ENCODE measurements at regions not wholly inside any gene's neighbourhood (a gene's known extent, or its start where the extent isn't known, plus 50 kb on each side); places are given as distances from the start of the nearest gene placed in this dataset.

GRCh38 chr2:198795419-198795818 lies 662.3 kb downstream of the SATB2 start:
- no peak overlapping the region for H3K27ac Mint-ChIP-seq
- H3K4me1 Mint-ChIP-seq, result no peaks in the 10 kb centered on the region
- POLR2A ChIA-PET, result no interaction called here
- peaks cover 0 to 7% (median 2%) of the 10 kb centered on the region in 9 donors for H3K9me3 Mint-ChIP-seq
- no peak overlapping the region for H3K4me3 Mint-ChIP-seq
- ATAC-seq (no peak), DNase-seq (no peak)
- no peaks in the 10 kb centered on the region for H3K36me3 Mint-ChIP-seq
- peaks cover 0 to 1% (median 0%) of the 10 kb centered on the region in 5 donors for H3K27me3 Mint-ChIP-seq

GRCh38 chr2:198791623-198792022 lies 666.1 kb downstream of the SATB2 start:
- DNase-seq, result no peak
- H3K4me3 Mint-ChIP-seq, result no peak overlapping the region
- H3K9me3 Mint-ChIP-seq, result peaks cover 0 to 2% (median 0%) of the 10 kb centered on the region in 9 donors
- ATAC-seq, result no peak
- peaks cover 0 to 1% (median 0%) of the 10 kb centered on the region in 5 donors for H3K27me3 Mint-ChIP-seq
- no peak overlapping the region for H3K27ac Mint-ChIP-seq
- POLR2A ChIA-PET, result no interaction called here
- no peaks in the 10 kb centered on the region for H3K4me1 Mint-ChIP-seq
- no peaks in the 10 kb centered on the region for H3K36me3 Mint-ChIP-seq

- Mint-ChIP-seq H3K4me3 (no peak overlapping the region), H3K9me3 (peaks cover 0 to 20% (median 5%) of the 10 kb centered on the region in 9 donors), H3K27me3 (peaks cover 0 to 1% (median 0%) of the 10 kb centered on the region in 5 donors), H3K36me3 (no peaks in the 10 kb centered on the region), H3K4me1 (no peaks in the 10 kb centered on the region), H3K27ac (no peak overlapping the region)
- no peak for ATAC-seq
- DNase-seq, result no peak
- POLR2A ChIA-PET, result no interaction called here
These were observed 669.1 kb downstream of the SATB2 start for GRCh38 chr2:198788676-198789075.

- ATAC-seq (no peak), DNase-seq (no peak)
- peaks cover 0 to 5% (median 0%) of the 10 kb centered on the region in 5 donors for H3K27me3 Mint-ChIP-seq
- no peaks in the 10 kb centered on the region for H3K4me1 Mint-ChIP-seq
- no peak overlapping the region for H3K4me3 Mint-ChIP-seq
- POLR2A ChIA-PET, result no interaction called here
- H3K9me3 Mint-ChIP-seq, result peaks cover 0 to 20% (median 10%) of the 10 kb centered on the region in 9 donors
- no peak overlapping the region for H3K27ac Mint-ChIP-seq
- no peaks in the 10 kb centered on the region for H3K36me3 Mint-ChIP-seq
These were observed 675.0 kb downstream of the SATB2 start for GRCh38 chr2:198782734-198783133.

- Mint-ChIP-seq H3K4me1 (no peaks in the 10 kb centered on the region), H3K27me3 (peaks cover 0 to 5% (median 0%) of the 10 kb centered on the region in 5 donors), H3K4me3 (no peak overlapping the region), H3K36me3 (no peaks in the 10 kb centered on the region), H3K9me3 (peaks cover 0 to 4% (median 0%) of the 10 kb centered on the region in 9 donors), H3K27ac (no peak overlapping the region)
- ATAC-seq, result no peak
- DNase-seq, result no peak
- POLR2A ChIA-PET, result no interaction called here
These were observed 680.9 kb downstream of the SATB2 start for GRCh38 chr2:198776616-198777406.

GRCh38 chr2:198775737-198776136 lies 682.0 kb downstream of the SATB2 start:
- H3K4me1 Mint-ChIP-seq, result no peaks in the 10 kb centered on the region
- no peak overlapping the region for H3K4me3 Mint-ChIP-seq
- ATAC-seq (no peak), DNase-seq (no peak)
- peaks cover 0 to 5% (median 0%) of the 10 kb centered on the region in 5 donors for H3K27me3 Mint-ChIP-seq
- POLR2A ChIA-PET, result no interaction called here
- no peak overlapping the region for H3K27ac Mint-ChIP-seq
- H3K36me3 Mint-ChIP-seq, result no peaks in the 10 kb centered on the region
- peaks cover 0 to 4% (median 0%) of the 10 kb centered on the region in 9 donors for H3K9me3 Mint-ChIP-seq

GRCh38 chr2:198774576-198774975 lies 683.2 kb downstream of the SATB2 start:
- POLR2A ChIA-PET, result no interaction called here
- no peak overlapping the region for H3K4me3 Mint-ChIP-seq
- H3K9me3 Mint-ChIP-seq, result peaks cover 0 to 3% (median 0%) of the 10 kb centered on the region in 9 donors
- peaks cover 0 to 5% (median 0%) of the 10 kb centered on the region in 5 donors for H3K27me3 Mint-ChIP-seq
- H3K36me3 Mint-ChIP-seq, result no peaks in the 10 kb centered on the region
- ATAC-seq, result no peak
- no peaks in the 10 kb centered on the region for H3K4me1 Mint-ChIP-seq
- H3K27ac Mint-ChIP-seq, result no peak overlapping the region
- DNase-seq, result no peak

- POLR2A ChIA-PET, result no interaction called here
- H3K4me3 Mint-ChIP-seq, result no peak overlapping the region
- peaks cover 0 to 4% (median 0%) of the 10 kb centered on the region in 5 donors for H3K27me3 Mint-ChIP-seq
- DNase-seq, result no peak
- H3K4me1 Mint-ChIP-seq, result no peaks in the 10 kb centered on the region
- H3K9me3 Mint-ChIP-seq, result peaks cover 0 to 5% (median 0%) of the 10 kb centered on the region in 9 donors
- H3K36me3 Mint-ChIP-seq, result no peaks in the 10 kb centered on the region
- no peak for ATAC-seq
- no peak overlapping the region for H3K27ac Mint-ChIP-seq
These were observed 690.0 kb downstream of the SATB2 start for GRCh38 chr2:198767694-198768093.

- DNase-seq (no peak), ATAC-seq (no peak)
- Mint-ChIP-seq H3K27me3 (peaks cover 0 to 4% (median 0%) of the 10 kb centered on the region in 5 donors), H3K9me3 (peaks cover 0 to 5% (median 0%) of the 10 kb centered on the region in 9 donors), H3K4me3 (no peak overlapping the region), H3K4me1 (no peaks in the 10 kb centered on the region), H3K36me3 (no peaks in the 10 kb centered on the region), H3K27ac (no peak overlapping the region)
- POLR2A ChIA-PET, result no interaction called here
These were observed 693.9 kb downstream of the SATB2 start for GRCh38 chr2:198763793-198764192.

GRCh38 chr2:198762441-198762840 lies 695.3 kb downstream of the SATB2 start:
- no peak for DNase-seq
- POLR2A ChIA-PET, result no interaction called here
- Mint-ChIP-seq H3K27me3 (peaks cover 0 to 4% (median 0%) of the 10 kb centered on the region in 5 donors), H3K27ac (no peak overlapping the region), H3K9me3 (peaks cover 0 to 5% (median 0%) of the 10 kb centered on the region in 9 donors), H3K4me1 (no peaks in the 10 kb centered on the region), H3K36me3 (no peaks in the 10 kb centered on the region), H3K4me3 (no peak overlapping the region)
- no peak for ATAC-seq

- POLR2A ChIA-PET, result no interaction called here
- Mint-ChIP-seq H3K27ac (no peak overlapping the region), H3K4me1 (no peaks in the 10 kb centered on the region), H3K36me3 (no peaks in the 10 kb centered on the region), H3K9me3 (peaks cover 0 to 11% (median 0%) of the 10 kb centered on the region in 9 donors), H3K4me3 (no peak overlapping the region), H3K27me3 (peaks cover 0 to 3% (median 0%) of the 10 kb centered on the region in 5 donors)
- DNase-seq, result no peak
- no peak for ATAC-seq
These were observed 700.7 kb downstream of the SATB2 start for GRCh38 chr2:198757069-198757468.

GRCh38 chr2:198756166-198756565 lies 701.6 kb downstream of the SATB2 start:
- H3K27ac Mint-ChIP-seq, result no peak overlapping the region
- no peak for ATAC-seq
- peaks cover 0 to 11% (median 0%) of the 10 kb centered on the region in 9 donors for H3K9me3 Mint-ChIP-seq
- H3K36me3 Mint-ChIP-seq, result no peaks in the 10 kb centered on the region
- H3K4me1 Mint-ChIP-seq, result no peaks in the 10 kb centered on the region
- H3K4me3 Mint-ChIP-seq, result no peak overlapping the region
- no peak for DNase-seq
- POLR2A ChIA-PET, result no interaction called here
- H3K27me3 Mint-ChIP-seq, result peaks cover 0 to 3% (median 0%) of the 10 kb centered on the region in 5 donors

- Mint-ChIP-seq H3K4me1 (no peaks in the 10 kb centered on the region), H3K27me3 (peaks cover 0 to 3% (median 0%) of the 10 kb centered on the region in 5 donors), H3K4me3 (no peak overlapping the region), H3K36me3 (no peaks in the 10 kb centered on the region), H3K27ac (no peak overlapping the region), H3K9me3 (peaks cover 0 to 11% (median 0%) of the 10 kb centered on the region in 9 donors)
- POLR2A ChIA-PET, result no interaction called here
- no peak for ATAC-seq
- no peak for DNase-seq
These were observed 704.6 kb downstream of the SATB2 start for GRCh38 chr2:198753101-198753500.

GRCh38 chr2:198749364-198749763 lies 708.4 kb downstream of the SATB2 start:
- POLR2A ChIA-PET, result no interaction called here
- H3K36me3 Mint-ChIP-seq, result no peaks in the 10 kb centered on the region
- peaks cover 0 to 2% (median 0%) of the 10 kb centered on the region in 9 donors for H3K9me3 Mint-ChIP-seq
- H3K27ac Mint-ChIP-seq, result no peak overlapping the region
- no peaks in the 10 kb centered on the region for H3K27me3 Mint-ChIP-seq
- no peak overlapping the region for H3K4me3 Mint-ChIP-seq
- DNase-seq, result no peak
- no peaks in the 10 kb centered on the region for H3K4me1 Mint-ChIP-seq
- no peak for ATAC-seq
